ENCODE measurements at regions not wholly inside any gene's neighbourhood (a gene's known extent, or its start where the extent isn't known, plus 50 kb on each side); places are given as distances from the start of the nearest gene placed in this dataset.
"Not testable (repeated sequence)": the region's sequence is repeated elsewhere in the genome, so short reads cannot be mapped to it uniquely, and the experiment has no call there.

DNA sequence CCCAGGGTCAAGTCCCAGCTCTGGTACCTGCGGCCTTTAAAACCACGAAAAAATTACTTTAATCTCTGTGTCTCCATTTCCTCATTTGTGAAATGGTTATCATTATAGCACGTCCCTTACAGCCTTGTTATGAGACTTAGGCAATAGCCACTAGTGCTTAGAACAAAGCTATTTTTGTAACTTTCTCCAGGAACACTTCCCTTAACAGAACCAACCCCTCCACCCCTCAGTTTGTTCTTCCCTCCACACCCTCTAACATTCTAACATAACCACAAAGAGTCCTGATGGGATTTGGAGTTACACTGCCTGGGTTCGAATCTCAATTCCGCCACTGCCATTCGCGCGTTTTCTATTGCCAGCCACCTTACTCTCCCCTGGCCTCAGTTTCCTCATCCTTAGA is 2777.4 kb upstream of the TPTE start:
- CTCF ChIA-PET, DNase-seq, H3K9me3 Mint-ChIP-seq, H3K4me3 Mint-ChIP-seq, H3K36me3 Mint-ChIP-seq, H3K27ac Mint-ChIP-seq, H3K4me1 Mint-ChIP-seq, H3K27me3 Mint-ChIP-seq: not testable (repeated sequence)

DNA sequence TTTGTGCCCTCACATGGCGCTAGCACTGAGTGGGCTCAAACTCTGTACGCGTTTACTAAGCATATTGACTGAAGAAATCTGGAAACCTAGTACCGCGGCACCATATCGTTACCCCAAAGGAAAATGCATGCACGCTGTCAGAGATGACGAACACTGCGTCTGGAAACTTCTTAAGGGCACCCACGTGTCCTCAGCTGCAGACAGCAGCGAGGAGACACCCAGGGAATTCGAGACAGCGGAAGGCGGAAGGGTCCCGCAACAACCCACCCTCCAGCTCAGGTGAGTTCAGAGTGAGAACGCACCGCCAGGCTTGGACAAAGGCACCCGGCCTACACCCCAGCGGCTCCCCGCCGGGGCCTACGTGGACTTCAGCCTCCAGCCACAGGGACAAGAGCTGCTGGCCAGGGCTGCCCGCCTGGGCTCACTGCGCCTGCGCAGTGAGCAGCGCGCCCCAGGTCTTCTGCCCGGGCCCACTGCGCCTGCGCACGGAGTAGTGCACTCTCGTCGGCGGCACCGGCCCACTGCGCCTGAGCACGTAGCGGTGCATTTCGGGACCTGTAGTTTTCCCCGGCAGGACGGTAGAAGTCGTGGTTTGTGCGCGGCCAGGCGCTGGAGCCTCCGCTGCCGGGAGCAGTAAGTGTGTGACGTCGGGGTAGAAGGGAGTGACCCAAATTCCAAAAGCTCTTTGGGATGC is 2776.8 kb upstream of the TPTE start:
- H3K27me3 Mint-ChIP-seq, H3K27ac Mint-ChIP-seq, CTCF ChIA-PET, H3K36me3 Mint-ChIP-seq, DNase-seq, H3K9me3 Mint-ChIP-seq, H3K4me3 Mint-ChIP-seq, H3K4me1 Mint-ChIP-seq: not testable (repeated sequence)

DNA sequence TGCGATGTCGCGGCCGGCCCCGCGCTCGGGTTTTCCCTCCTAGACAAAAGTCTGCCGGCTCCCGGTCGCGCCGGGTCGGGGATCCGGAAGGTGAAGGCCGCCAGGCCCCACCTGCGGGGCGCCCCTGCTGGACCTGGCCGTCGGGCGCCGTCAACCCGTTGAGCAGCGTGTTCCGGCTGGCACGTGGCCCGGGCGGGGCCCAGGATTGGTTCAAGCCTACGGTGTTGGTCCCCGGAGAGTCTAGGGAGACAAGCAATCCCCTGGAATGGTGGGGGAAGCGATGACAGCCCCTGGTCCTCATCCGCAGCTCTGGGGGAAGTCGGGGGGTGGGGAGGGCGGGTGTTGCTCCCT is 2776.3 kb upstream of the TPTE start:
- H3K27me3 Mint-ChIP-seq, H3K9me3 Mint-ChIP-seq, H3K36me3 Mint-ChIP-seq, H3K27ac Mint-ChIP-seq, CTCF ChIA-PET, DNase-seq, H3K4me3 Mint-ChIP-seq, H3K4me1 Mint-ChIP-seq: not testable (repeated sequence)

DNA sequence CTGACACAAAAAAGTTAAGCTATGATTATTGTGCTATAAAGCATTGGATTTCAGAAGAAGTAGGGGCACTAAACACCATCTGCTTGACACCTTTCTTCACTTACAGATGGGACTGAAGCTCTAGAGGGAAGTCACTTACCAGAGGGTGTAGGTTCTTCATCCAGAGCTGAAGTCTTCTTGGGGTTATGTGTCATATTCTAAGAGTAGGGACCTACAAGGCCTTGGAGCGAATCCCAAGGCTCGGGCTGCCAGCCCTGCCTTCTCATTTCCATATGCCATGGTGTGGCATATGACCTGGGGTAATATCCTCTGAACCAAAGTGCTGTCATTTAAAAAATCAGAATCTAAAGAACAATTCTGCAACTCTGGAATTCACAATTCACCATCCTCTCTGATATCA is 2773.4 kb upstream of the TPTE start:
- H3K4me3 Mint-ChIP-seq, H3K27me3 Mint-ChIP-seq, DNase-seq, H3K9me3 Mint-ChIP-seq, H3K4me1 Mint-ChIP-seq, H3K27ac Mint-ChIP-seq, H3K36me3 Mint-ChIP-seq, CTCF ChIA-PET: not testable (repeated sequence)

DNA sequence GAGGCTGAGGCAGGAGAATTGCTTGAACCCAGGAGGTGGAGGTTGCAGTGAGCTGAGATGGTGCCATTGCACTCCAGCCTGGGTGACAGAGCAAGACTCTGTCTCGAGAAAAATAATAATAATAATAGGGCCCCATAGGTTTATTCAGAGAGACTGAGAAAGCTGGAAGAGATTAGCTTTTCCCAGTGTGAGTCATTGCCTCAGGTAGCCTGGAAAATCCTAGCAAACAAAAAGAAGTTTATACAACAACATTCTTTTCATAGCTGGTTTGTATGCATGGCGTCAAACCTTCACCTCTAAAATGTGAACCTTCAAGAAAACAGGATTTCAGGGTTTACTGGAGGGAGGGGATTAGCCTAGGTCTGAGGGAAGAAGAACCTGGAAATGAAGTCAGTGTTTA is 2768.8 kb upstream of the TPTE start:
- not testable (repeated sequence) for H3K27me3 Mint-ChIP-seq, H3K4me1 Mint-ChIP-seq

DNA sequence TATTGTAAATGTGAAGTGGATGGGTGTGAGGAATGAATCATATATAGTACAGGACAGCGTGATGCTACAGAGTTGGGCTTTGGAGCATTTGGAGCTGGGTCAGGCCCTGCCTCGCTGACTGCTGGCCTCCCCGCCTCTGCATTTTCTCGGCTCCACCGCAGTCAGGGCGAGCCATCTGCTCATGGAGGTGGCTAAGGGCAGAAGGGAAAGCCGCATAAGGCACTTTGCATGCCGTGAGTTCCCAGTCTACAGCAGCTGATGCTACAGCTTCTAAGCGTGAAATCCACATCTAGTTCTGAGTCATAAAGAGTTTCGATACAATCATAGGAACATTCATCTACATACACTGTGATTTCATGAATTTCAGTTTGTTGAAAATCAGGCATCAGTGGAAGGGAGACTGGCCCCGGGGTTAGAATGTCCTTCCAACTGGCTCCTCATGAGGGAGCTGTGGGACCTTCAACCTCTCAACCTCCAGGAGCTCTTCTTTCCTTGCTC is 2768.0 kb upstream of the TPTE start:
- H3K9me3 Mint-ChIP-seq, H3K4me3 Mint-ChIP-seq, CTCF ChIA-PET, H3K36me3 Mint-ChIP-seq, H3K27me3 Mint-ChIP-seq, H3K4me1 Mint-ChIP-seq, H3K27ac Mint-ChIP-seq, DNase-seq: not testable (repeated sequence)

More for the DNA sequence above, 2768.8 kb upstream of the TPTE start:
- H3K27ac Mint-ChIP-seq, CTCF ChIA-PET, H3K9me3 Mint-ChIP-seq, H3K4me3 Mint-ChIP-seq, DNase-seq, H3K36me3 Mint-ChIP-seq: not testable (repeated sequence)

DNA sequence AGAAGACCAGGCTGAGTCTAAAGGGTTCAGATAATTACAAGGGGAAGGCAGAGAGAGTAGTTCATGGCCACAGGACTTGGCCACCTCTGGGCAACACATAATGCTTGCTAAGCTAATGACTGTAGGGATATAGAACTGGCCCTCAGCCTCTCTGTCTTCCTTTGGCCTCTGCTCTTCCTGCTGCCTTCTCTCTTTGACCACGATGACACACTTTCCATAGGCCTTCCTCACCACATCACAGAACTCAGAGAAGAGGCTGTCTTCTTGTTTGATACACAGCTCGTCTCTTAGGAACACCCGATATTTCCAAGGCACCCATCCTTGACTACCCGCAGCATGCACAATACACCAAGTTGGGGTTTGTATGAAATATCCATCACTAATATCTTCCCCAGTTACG is 2751.4 kb upstream of the TPTE start:
- CTCF ChIA-PET, H3K36me3 Mint-ChIP-seq, H3K4me3 Mint-ChIP-seq, H3K27ac Mint-ChIP-seq, DNase-seq, H3K9me3 Mint-ChIP-seq, H3K27me3 Mint-ChIP-seq, H3K4me1 Mint-ChIP-seq: not testable (repeated sequence)

DNA sequence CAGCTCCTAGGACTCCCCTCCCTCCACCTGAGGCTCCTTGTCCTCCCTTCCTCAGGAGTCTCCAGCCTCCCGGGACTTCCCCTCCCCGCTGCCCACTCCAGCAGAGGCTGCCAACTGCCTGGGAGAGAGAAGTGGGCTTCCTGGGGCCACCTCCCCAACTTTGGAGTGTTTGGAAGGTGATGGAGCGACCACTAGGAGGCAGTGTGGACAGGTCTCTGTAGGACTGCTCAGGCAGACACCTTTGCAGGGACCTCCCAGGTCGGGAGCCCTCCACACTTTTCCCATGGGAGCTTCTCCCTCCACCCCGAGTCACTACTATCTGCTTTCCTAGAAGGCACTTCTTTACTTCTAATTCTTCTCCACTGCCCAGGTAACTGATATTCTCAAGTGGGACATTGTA is 2747.2 kb upstream of the TPTE start:
- H3K4me1 Mint-ChIP-seq, H3K36me3 Mint-ChIP-seq: not testable (repeated sequence)

DNA sequence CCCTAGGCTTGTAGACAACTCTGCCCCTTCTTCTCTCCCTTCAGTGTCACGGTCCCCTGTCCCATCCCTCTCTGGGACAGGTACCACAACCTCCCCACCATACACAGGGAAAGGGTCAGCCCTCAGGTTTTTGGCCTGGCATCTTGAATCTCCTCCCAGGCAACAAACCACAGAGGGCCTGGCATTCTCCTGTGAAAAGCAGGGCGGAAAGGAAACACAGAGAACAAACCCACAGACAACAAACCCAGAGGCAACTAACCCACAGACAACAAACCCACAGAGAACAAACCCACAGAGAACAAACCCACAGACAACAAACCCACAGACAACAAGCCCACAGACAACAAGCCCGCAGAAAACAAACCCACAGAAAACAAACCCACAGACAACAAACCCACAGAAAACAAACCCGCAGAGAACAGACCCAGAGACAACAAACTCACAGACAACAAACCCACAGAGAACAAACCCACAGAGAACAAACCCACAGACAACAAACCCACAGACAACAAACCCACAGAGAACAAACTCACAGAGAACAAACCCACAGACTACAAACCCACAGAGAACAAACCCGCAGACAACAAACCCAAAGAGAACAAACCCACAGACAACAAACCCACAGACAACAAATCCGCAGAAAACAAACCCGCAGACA is 2745.9 kb upstream of the TPTE start:
- H3K4me3 Mint-ChIP-seq: peak overlapping the region; percentile 28
- H3K9me3 Mint-ChIP-seq, DNase-seq, H3K36me3 Mint-ChIP-seq, CTCF ChIA-PET, H3K27me3 Mint-ChIP-seq, H3K4me1 Mint-ChIP-seq: not testable (repeated sequence)
- peak overlapping the region; percentile 77 for H3K27ac Mint-ChIP-seq

More for the DNA sequence above, 2747.2 kb upstream of the TPTE start:
- CTCF ChIA-PET, H3K27ac Mint-ChIP-seq, H3K9me3 Mint-ChIP-seq, H3K4me3 Mint-ChIP-seq, H3K27me3 Mint-ChIP-seq, DNase-seq: not testable (repeated sequence)

DNA sequence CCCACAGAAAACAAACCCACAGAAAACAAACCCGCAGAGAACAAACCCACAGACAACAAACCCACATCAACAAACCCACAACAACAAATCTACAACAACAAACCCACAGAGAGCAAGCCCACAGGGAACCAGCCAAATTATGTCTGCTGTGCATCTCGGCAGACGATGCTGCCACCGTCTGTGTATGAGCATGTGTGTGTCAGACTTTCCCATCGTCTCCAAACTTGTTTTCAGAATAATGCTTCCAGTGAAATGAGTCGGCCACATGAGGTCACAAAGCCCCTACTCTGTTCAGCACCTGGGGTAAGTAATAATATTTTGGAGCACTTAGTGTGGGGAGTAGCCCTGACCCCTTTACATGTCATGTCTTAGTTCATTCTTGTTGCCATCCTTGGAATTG is 2745.3 kb upstream of the TPTE start:
- CTCF ChIA-PET, H3K27me3 Mint-ChIP-seq, H3K4me3 Mint-ChIP-seq, H3K9me3 Mint-ChIP-seq, DNase-seq, H3K4me1 Mint-ChIP-seq, H3K36me3 Mint-ChIP-seq: not testable (repeated sequence)
- peak overlapping the region; percentile 77 for H3K27ac Mint-ChIP-seq

DNA sequence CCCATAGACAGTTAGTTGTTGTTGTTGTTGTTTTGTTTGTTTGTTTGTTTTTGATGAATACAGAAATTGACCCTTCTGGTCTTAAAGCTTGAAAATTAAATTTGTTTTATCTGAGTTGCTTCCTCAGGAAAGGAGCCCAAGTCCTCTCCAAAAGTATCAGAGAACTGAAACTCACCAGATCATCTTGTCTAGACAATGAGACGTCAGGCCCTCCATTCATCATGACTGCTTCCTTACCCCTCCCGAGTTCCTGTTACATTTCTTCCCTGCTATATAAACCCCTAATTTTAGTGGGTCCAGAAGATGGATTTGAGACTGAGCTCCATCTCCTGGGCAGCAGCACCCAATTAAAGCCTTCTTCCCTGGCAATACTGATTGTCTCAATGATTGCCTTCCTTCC is 2744.8 kb upstream of the TPTE start:
- H3K9me3 Mint-ChIP-seq, H3K27ac Mint-ChIP-seq, H3K4me3 Mint-ChIP-seq, H3K27me3 Mint-ChIP-seq, DNase-seq, H3K36me3 Mint-ChIP-seq, CTCF ChIA-PET, H3K4me1 Mint-ChIP-seq: not testable (repeated sequence)

DNA sequence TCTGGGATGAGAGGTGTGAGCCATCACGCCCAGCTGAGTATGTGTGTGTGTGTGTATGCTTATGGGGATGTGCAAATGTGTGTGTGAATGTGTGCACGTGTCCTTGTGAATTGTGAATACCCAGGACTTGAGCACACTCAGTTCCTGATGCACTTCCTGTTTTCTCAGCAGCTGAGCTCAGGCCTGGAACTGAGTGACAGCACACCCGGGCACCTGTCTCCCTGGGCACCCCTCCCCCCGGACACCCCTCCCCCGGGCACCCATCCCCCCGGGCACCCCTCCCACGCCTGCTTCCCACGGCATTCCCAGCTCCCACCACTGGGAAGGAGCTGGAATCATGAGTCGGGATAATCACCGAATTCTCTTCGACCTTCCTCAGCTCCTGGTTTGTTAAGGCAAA is 2744.1 kb upstream of the TPTE start:
- H3K27me3 Mint-ChIP-seq, H3K27ac Mint-ChIP-seq, H3K4me1 Mint-ChIP-seq, H3K9me3 Mint-ChIP-seq, CTCF ChIA-PET, H3K36me3 Mint-ChIP-seq, H3K4me3 Mint-ChIP-seq, DNase-seq: not testable (repeated sequence)

DNA sequence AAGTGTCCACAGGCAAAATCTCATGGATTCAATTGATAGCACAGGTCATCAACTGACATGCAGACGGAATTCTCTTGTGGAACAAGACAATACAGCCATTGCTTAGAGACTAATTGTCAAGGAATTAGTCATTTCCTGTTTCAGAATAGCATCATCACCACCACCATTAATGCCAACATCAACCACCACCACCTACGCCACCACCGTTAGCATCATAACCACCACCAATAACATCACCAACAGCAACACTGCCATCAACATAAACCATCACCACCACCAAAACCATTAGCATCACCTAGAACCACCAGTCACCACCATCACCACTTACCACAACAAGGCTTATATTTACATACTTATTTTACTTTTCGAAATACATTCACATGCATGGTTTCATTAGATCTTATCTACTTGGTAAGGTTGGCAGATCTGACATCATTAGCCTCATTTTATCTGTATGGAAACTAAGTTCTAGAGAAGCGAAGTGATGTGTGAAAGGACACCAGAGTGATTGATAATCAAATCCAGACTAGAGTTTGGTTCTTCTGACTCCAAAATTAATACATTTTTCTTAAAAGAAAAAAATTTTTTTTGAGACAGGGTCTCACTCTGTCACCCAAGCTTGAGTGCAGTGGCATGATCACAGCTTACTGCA is 2733.8 kb upstream of the TPTE start:
- H3K9me3 Mint-ChIP-seq, H3K4me1 Mint-ChIP-seq, H3K27ac Mint-ChIP-seq, H3K27me3 Mint-ChIP-seq, DNase-seq, CTCF ChIA-PET, H3K36me3 Mint-ChIP-seq, H3K4me3 Mint-ChIP-seq: not testable (repeated sequence)

DNA sequence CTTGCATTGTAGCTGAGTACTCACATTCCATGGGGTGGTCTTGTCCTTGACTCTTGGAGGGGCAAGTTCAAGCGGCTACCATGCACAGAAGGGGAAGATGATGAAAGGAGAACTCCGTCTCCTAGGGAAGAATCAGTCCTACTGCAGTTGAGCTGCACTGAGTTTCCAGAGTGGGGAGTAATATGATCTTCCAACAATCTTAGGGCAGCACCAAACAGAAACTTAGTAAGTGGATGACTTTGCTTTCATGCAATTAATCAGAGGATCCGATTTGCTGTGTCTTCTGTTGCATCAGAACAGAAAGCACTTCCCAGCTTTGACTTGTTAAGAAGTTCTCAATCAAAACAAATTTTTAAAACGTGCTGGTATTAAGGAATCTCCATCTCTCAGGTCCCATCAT is 2727.6 kb upstream of the TPTE start:
- H3K4me3 Mint-ChIP-seq, H3K9me3 Mint-ChIP-seq, H3K36me3 Mint-ChIP-seq, H3K4me1 Mint-ChIP-seq, H3K27ac Mint-ChIP-seq, CTCF ChIA-PET, DNase-seq, H3K27me3 Mint-ChIP-seq: not testable (repeated sequence)

DNA sequence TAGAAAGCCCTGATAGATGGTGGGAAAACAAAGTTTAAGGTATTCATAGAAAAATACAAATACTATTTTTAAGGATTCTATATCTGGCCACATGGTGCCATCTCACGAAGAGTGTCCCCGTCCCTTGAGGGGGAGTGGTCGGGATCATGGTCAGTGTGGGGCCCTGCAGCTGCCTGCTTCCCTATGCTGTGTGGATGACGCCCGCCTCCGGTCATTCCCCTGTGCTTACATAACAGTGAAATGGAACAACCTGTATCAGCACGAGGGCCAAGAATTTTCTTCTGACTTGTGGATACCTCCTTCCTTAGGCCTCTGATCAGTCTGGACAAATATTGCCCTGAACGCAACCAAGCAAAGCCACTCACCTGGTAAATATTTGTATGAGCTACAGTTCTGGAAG is 2724.1 kb upstream of the TPTE start:
- H3K27me3 Mint-ChIP-seq, H3K27ac Mint-ChIP-seq, CTCF ChIA-PET, H3K9me3 Mint-ChIP-seq, H3K36me3 Mint-ChIP-seq, H3K4me1 Mint-ChIP-seq, H3K4me3 Mint-ChIP-seq, DNase-seq: not testable (repeated sequence)
